Left ventricle myocardium superior (tissue), 1 donor: ENCODE measurements at regions not wholly inside any gene's neighbourhood (a gene's known extent, or its start where the extent isn't known, plus 50 kb on each side); places are given as distances from the start of the nearest gene placed in this dataset.

Source experiments
- ATAC-seq: fragments of 200-7000 bp; cut with Tn5 transposase; one replicate; pipeline ENCODE4 v1.9.1; 2020; ENCODE audit warnings: mild to moderate bottlenecking, moderate library complexity
- DNase-seq: peaks from one replicate; pipeline ENCODE4 v3.0.0-alpha.2; 2020
- intact Hi-C: fragments of 100-400 bp; cut with micrococcal nuclease; formaldehyde crosslinking; loops from one replicate; pipeline ENCODE4 v1.11.0; 2022
- donor health status: DM: no; HTN: yes; CAD: no; lungs with severe emphysema.

GRCh38 chr5:125298258-125298657 is 551.8 kb upstream of the ZNF608 start:
- no peak for DNase-seq
- ATAC-seq = peak; percentile 15
- intact Hi-C loops = no loop called here

DNA sequence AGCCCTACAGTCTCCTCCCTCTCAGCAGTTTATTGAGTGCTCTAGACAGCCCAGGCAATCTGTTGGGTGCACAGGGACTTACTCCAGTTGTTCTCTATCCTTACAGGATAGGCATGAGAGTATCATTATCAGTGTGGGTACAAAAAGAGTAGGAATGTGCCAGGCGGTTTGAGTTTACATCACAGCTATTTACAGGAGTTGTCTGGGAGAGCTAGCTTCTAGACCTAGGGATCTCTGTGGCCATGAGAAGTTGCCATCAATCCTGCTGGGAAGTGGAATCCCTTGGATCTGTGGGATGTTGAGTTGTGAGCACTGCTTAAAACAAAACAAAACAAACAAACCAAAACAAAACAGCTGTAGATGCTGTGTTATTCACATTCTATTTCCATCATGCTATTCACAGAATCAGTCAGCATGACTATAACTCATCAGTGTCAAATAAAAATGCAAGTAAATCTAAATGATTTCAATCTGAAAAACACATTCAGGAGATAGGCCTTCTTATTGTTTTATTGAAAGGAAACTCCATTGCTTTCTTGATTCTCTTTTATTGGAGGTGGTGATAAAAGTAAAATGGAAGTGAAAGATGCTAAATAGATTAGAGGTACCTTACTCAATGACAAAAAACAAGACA is 552.4 kb upstream of the ZNF608 start:
- intact Hi-C loops = no loop called here
- DNase-seq (no peak), ATAC-seq (peak; percentile 65)

DNA sequence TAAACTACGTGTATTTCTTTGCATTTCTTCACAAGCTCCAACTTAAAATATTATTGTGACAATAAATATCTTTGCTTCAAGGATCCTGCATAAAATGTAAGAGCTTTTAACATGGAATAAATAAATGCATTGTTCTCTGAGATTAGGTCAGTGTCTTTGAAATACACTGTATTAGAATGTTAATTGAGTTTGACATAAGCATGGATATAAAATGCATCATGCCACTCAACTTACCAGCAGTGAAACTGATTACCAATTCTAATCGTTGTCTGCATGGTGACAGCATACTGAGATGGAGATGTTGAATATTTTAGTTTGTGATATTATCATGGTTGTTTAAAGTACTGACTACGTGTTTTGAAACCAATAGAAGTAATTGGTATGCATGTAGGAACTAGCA is 555.3 kb upstream of the ZNF608 start:
- intact Hi-C loops = no loop called here
- ATAC-seq = no peak
- no peak for DNase-seq

- ATAC-seq = no peak
- intact Hi-C loops = no loop called here
- DNase-seq = no peak
Observed at GRCh38 chr5:125302577-125302976, 556.1 kb upstream of the ZNF608 start.

- intact Hi-C loops = no loop called here
- no peak for ATAC-seq
- no peak for DNase-seq
Observed at GRCh38 chr5:125306741-125307140, 560.3 kb upstream of the ZNF608 start.

DNA sequence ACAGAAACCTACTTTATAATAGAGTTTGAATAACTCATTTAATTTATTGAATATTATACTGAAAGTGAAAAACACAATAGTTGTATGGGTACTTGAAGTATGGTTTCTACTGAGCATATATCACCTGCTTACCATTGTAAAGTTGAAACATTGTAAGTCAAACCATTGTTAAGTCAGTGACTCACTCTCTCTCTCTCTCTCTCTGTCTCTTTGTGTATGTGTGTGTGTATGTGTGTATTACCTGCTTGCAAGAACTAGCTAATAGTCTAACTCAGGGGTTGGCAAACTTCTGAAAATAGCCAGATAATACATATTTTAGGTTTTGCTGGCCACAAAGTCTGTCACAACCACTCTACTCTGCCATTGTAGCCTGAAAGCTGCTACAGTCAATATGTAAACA is 564.3 kb upstream of the ZNF608 start:
- no peak for DNase-seq
- ATAC-seq = no peak
- intact Hi-C loops = no loop called here

DNA sequence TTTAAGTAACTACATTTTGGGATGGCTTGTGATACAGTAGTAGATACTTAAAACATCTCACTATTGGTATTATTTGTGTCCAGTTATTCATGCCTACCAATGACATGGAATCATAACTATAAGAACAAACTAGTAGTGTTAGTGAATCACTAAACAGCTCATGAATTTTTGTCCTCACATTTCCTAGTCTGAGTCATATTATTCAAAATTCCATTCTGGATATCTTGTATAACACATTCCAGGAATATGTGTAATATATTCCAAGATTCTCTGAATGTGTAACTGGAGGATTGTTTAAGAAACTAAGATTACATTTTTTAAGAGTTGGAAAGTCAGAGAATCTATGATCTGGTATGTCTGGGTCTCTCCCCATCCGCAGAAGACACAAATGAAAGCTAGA is 565.3 kb upstream of the ZNF608 start:
- intact Hi-C loops = no loop called here
- DNase-seq (no peak), ATAC-seq (no peak)

- intact Hi-C loops = no loop called here
- DNase-seq (no peak), ATAC-seq (no peak)
Observed at GRCh38 chr5:125313555-125313954, 567.1 kb upstream of the ZNF608 start.

- intact Hi-C loops = no loop called here
- DNase-seq (no peak), ATAC-seq (no peak)
Observed at GRCh38 chr5:125315306-125315705, 568.9 kb upstream of the ZNF608 start.

- intact Hi-C loops = no loop called here
- DNase-seq = no peak
- no peak for ATAC-seq
Observed at GRCh38 chr5:125316391-125316790, 570.0 kb upstream of the ZNF608 start.

DNA sequence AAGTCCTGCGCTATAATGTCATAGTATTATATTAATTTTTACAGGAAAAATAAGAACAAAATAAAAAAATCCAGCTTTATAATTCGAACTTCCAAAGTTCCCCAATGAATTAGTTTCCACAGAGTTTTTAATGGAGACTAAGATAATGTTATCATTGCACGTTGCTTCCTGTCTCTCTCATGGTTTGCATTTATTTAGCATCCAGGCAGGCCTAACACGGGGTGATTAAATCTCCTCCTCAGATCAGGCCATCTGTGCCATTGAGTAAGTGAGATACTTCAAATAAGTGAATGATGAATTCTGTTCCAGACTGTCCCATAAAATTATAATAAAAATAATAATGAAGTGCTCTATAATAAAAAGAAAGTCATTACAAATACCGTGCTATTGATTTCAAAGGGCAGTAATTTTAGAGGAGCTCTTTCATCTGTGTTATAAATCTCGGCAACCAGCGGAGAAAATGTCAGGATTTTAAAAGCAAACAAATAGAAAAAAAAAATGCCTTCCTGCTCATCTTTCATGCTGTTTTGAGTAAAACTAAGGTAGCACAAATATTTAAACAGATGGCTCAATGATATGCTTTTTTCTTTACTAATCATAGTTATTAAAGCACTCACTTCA is 570.6 kb upstream of the ZNF608 start:
- intact Hi-C loops = no loop called here
- DNase-seq (no peak), ATAC-seq (no peak)

DNA sequence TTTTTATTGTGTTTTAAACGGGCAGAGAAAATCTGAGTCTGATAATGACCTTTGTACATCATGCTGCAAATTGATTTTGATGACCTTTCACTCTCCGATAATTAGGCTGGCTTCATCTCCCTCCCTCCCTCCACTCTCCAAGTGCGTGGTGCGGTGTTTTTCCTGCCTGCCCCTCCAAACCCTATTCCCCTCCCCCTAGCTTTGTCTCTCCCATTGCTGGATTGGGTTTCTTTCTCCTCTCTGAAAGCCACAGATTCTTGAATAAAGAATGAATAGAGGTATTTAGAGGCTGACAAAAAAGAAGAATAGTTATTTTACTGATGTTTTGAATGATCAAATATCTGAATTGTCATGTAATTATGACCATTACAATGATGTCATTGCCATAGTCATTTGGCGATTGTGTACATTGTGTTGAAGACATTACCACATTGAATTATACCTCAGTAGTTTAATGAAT is 571.1 kb upstream of the ZNF608 start:
- no peak for DNase-seq
- ATAC-seq = no peak
- intact Hi-C loops = no loop called here

GRCh38 chr5:125321654-125322053 is 575.2 kb upstream of the ZNF608 start:
- DNase-seq (no peak), ATAC-seq (no peak)
- intact Hi-C loops = no loop called here

DNA sequence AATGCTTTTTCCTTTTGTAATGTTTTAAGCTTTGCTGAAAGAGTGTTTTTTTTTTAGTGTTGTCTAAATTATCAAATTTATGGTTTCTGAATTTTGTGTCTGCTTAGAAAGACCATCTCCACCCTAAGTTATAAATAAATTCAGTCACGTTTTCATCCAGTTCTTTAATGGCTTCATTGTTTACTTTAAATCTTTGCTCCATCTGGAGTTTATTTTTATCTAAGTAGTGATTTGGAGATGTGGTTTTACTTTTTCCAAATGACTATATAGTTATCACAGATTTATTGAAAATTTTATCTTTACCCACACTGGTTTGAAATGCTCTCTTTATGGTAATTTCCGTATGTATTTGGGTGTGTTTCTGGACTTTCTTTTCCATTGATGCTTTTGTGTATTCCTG is 577.2 kb upstream of the ZNF608 start:
- ATAC-seq = no peak
- no peak for DNase-seq
- intact Hi-C loops = no loop called here

DNA sequence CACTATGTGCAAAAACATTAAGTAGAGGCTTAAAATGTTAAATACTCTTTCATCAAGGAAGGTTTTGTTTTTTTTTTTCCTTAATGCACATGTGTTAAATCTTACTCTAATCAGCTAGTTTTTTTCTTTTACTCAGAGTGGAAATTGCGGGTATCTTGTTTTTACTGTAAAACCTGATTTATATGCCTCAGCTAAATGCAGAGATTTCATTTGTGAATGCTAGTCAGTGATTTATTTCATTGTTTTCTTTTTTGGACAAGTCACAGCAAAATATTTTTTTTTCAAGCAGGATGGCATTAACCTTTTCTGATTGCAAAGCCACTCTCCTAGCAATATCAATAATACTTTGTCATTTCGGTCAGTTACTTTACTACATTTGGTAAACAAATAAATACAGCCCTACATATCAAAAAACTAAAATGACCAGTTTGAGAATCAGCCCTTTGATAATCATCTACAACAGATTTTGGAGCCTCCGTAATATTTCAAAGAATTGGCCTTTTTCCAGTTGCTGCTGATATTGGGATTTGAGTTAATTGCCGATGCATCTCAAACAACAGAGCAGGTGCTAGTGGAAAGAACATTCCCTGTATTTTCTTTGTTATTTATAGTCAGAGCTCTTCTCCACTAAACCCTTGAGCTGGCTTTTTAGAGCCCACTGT is 579.2 kb upstream of the ZNF608 start:
- ATAC-seq = no peak

DNA sequence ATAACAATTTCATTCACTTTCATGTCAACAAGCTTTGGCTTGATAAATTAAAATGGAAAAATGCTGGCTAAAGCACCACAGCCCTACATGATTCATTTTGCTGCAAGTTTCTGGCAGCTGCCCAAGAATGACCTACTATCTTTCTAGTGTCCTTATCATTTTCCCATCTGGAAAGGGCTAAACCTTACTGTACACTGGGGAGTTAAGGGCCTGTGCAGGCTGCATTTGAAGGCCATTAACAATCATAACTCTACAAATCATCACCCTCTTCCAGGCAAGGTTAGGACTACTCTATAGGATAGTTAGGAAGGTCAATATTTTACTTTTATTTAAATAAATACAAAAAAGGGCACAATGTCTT is 579.7 kb upstream of the ZNF608 start:
- intact Hi-C loops = no loop called here
- no peak for DNase-seq
- ATAC-seq = peak; percentile 61

More for the DNA sequence above, 579.2 kb upstream of the ZNF608 start:
- no peak for DNase-seq
- intact Hi-C loops = no loop called here

- no peak for ATAC-seq
- DNase-seq = no peak
- intact Hi-C loops = no loop called here
Observed at GRCh38 chr5:125327676-125328075, 581.2 kb upstream of the ZNF608 start.

DNA sequence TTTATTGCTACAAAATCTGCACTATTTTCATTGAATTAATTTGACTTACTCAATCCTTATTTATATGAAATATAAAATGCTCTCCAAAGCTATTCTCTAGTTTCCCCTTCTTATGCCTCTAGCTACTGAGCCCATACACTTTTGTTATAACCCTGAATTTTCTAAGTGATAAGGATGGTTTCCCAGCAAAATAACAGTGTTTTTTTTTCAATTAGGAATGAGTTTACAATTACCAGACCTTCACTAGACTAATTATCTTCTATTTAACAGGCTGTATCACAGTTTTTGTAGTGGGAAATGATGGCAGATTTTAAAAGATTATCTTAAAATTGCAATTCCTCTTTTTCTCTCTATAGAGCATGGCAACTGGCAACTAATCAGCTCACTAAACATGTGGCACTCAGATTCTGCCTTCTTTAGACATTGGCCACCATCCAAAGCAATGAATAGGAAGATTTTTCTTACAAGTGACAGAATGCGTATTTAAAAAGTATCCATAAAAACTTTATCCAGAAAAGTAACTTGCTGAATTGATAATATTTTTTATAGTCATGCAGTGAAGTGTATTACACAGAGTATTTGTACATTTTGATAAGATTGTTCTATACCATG is 585.7 kb upstream of the ZNF608 start:
- intact Hi-C loops = no loop called here
- no peak for DNase-seq
- ATAC-seq = no peak

DNA sequence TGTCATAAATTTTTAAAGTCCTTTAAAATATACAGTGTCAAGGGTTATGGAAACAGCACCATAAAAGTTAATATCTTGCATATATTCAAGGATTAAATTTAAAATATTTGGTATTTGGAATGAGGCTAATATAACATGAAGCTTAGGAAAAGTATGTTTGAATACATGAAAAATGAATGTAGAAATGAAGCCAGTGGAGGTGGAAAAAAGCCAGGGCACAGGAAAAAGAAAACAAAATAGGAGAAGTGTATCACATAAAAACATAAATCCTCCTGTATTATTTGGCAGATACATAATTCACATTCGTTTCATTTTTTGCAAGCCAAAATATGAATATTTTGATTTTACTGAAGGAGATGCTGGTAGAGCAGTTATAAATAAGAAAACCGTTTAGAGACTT is 587.0 kb upstream of the ZNF608 start:
- intact Hi-C loops = no loop called here
- no peak for DNase-seq
- no peak for ATAC-seq

- ATAC-seq (no peak), DNase-seq (no peak)
- intact Hi-C loops = no loop called here
Observed at GRCh38 chr5:125336401-125336800, 590.0 kb upstream of the ZNF608 start.

DNA sequence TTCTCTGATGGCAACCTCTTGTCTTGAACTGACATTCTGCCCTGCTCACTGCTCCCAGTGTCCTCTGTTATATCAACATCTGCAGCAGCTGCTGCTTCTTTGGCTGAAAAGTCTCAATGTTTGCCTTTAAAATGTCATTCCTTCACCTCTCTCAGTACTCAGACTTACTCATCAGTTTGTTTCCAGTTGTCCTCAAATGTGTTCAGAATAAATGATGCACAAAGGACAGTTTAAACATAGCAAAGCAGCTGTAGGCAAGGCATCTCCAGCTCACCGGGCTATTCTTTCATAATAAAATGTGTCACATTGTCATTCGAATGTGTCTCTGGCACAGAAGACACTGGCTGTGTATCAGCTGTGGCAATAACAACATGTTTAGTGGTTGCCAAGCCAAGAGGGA is 590.9 kb upstream of the ZNF608 start:
- ATAC-seq (no peak), DNase-seq (no peak)
- intact Hi-C loops = no loop called here
